A673 (cell line): ENCODE measurements at regions not wholly inside any gene's neighbourhood (a gene's known extent, or its start where the extent isn't known, plus 50 kb on each side); places are given as distances from the start of the nearest gene placed in this dataset.

Source experiments
- BruUV-seq: library from RNA; stranded (reverse); fragments of 400-500 nt; replicated peaks from 2 replicates; lab custom pipeline; 2021; lab: Mats Ljungman, UMichigan
- CTCF ChIA-PET: fragments of 300-600 bp; sonication (Branson Sonifier 250); formaldehyde crosslinking; loops from one replicate; lab custom pipeline; 2022; ENCODE audit warnings: antibody characterized with exemption; lab: Charles Lee
- POLR2A ChIA-PET: fragments of 300-600 bp; sonication (Branson Sonifier 250); formaldehyde crosslinking; loops from one replicate; lab custom pipeline; 2022; ENCODE audit warnings: antibody characterized with exemption; ENCODE audit not compliant: low non-redundant PET; lab: Charles Lee
- DNase-seq: peaks from one replicate; pipeline ENCODE4 v3.0.0-alpha.2; 2015; ENCODE audit warnings: low spot score
- H3K27ac ChIP-seq: fragments of 200-600 bp; sonication (generic); 2 replicates; pipeline ENCODE4 v1.5.1; 2016; ENCODE audit warnings: mixed run types, low read depth, mild to moderate bottlenecking, mixed read lengths, antibody characterized with exemption, low read length; ENCODE audit not compliant: poor library complexity, severe bottlenecking
- H3K27me3 ChIP-seq: fragments of 200-600 bp; sonication (generic); replicated peaks from 2 replicates; pipeline ENCODE4 v1.6.1; 2017; ENCODE audit warnings: mixed run types, low read depth, mild to moderate bottlenecking, mixed read lengths, antibody characterized with exemption, low read length; ENCODE audit not compliant: insufficient read depth, poor library complexity
- H3K36me3 ChIP-seq: fragments of 200-600 bp; sonication (generic); 2 replicates; pipeline ENCODE4 v1.6.1; 2016; ENCODE audit warnings: mixed run types, mild to moderate bottlenecking, mixed read lengths, antibody characterized with exemption, low read length; ENCODE audit not compliant: insufficient read depth, poor library complexity, severe bottlenecking
- H3K4me1 ChIP-seq: fragments of 200-600 bp; sonication (generic); 2 replicates; pipeline ENCODE4 v1.6.1; 2017; ENCODE audit warnings: mixed run types, mild to moderate bottlenecking, mixed read lengths, antibody characterized with exemption, low read length; ENCODE audit not compliant: insufficient read depth, poor library complexity, severe bottlenecking
- H3K4me3 ChIP-seq: fragments of 200-600 bp; sonication (generic); 2 replicates; pipeline ENCODE4 v1.5.1; 2016; ENCODE audit warnings: low read depth, mixed run types, mild to moderate bottlenecking, mixed read lengths, low read length; ENCODE audit not compliant: poor library complexity, severe bottlenecking
- H3K9me3 ChIP-seq: fragments of 200-600 bp; sonication (generic); 2 replicates; pipeline ENCODE4 v1.6.1; 2016; ENCODE audit warnings: mixed run types, low read depth, mild to moderate bottlenecking, mixed read lengths, antibody characterized with exemption, low read length; ENCODE audit not compliant: poor library complexity, severe bottlenecking
- EZH2 ChIP-seq: fragments of 200-600 bp; sonication (generic); IDR thresholded peaks from 2 replicates; pipeline ENCODE4 v1.6.1; 2017; ENCODE audit warnings: borderline replicate concordance, low read depth, mild to moderate bottlenecking, mixed read lengths, antibody characterized with exemption, low read length; ENCODE audit not compliant: poor library complexity, severe bottlenecking
- intact Hi-C: fragments of 100-400 bp; cut with micrococcal nuclease; formaldehyde crosslinking; loops from one replicate; pipeline ENCODE4 v1.10.0; 2022; ENCODE audit not compliant: unreplicated experiment
- TF ChIP-seq, protein P1 (sequence below): fragments of 300-800, 200-600 bp; sonication (generic); conservative IDR thresholded peaks from 2 replicates; pipeline ENCODE4 v1.5.1; 2017; ENCODE audit warnings: low read depth, mild to moderate bottlenecking, antibody characterized with exemption, low read length, moderate library complexity, mixed read lengths

DNA sequence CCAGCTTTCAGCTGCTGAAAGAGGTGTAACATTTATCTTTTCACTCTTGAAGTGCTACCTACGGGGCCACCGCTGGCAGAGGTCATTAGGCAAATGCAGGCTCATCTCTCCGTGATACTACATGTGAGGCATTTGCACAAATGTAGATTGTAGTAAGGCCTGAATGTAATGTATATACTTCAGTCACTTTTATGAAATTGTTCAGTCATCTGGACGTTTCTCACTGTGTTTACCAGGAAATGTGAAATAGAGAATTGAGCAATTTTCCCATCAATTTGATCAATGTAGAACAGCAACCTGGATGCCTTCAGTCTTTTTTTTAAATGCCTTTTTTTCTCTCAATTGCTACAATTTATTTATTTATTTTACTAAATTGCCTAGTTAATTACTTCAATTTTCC, 368.3 kb upstream of the AZI2 start:
- Histone ChIP-seq H3K36me3 (no peaks in the 10 kb centered on the region), H3K27ac (no peak overlapping the region), H3K4me3 (no peak overlapping the region), H3K4me1 (no peaks in the 10 kb centered on the region), H3K9me3 (no peaks in the 10 kb centered on the region), H3K27me3 (no peaks in the 10 kb centered on the region)
- TF ChIP-seq, protein P1, sequence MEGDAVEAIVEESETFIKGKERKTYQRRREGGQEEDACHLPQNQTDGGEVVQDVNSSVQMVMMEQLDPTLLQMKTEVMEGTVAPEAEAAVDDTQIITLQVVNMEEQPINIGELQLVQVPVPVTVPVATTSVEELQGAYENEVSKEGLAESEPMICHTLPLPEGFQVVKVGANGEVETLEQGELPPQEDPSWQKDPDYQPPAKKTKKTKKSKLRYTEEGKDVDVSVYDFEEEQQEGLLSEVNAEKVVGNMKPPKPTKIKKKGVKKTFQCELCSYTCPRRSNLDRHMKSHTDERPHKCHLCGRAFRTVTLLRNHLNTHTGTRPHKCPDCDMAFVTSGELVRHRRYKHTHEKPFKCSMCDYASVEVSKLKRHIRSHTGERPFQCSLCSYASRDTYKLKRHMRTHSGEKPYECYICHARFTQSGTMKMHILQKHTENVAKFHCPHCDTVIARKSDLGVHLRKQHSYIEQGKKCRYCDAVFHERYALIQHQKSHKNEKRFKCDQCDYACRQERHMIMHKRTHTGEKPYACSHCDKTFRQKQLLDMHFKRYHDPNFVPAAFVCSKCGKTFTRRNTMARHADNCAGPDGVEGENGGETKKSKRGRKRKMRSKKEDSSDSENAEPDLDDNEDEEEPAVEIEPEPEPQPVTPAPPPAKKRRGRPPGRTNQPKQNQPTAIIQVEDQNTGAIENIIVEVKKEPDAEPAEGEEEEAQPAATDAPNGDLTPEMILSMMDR, result no peak
- no peak for TF ChIP-seq EZH2
- DNase-seq, result no peak
- BruUV-seq, result no TSS peak
- intact Hi-C loops, result no loop called here
- ChIA-PET POLR2A (no interaction called here), CTCF (no interaction called here)

DNA sequence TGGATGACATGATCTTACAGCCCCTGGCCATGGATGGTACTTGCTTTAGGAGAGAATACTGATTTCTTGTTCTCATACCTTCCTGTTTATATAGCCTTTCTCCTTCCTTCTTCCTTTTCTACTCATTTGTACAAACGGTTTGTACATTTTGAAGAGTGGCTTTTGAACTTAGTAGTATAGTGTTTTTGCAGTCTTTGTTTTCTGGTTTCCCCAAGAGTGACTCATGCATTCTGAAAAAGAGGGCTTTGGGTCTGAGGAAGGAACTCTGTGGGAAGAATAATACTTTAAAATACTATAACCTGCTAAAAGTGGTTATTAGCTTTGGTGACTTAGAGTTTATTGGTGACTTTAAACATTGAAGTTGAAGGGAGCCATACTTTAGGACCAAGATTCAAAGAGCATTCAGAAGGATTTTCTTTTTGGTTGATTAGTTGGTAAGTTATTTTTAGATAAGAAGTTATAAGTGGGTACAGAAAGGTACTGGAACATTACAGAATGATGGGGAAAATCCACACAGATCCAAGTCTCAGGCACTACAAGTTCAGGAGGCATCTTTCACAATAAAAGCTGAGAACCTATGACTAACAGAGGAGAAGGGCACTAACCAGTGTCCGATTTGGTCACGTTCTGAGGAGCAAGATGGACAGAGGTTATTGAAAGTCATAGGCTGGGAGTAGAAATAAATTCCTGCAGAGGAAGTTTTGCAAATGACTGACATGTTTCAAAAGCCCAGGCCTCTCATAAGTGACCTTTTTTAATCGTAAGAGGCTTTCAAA, 369.6 kb upstream of the AZI2 start:
- H3K4me3 ChIP-seq, result no peak overlapping the region
- no peaks in the 10 kb centered on the region for H3K27me3 ChIP-seq
- no peak for DNase-seq
- intact Hi-C loops, result no loop called here
- no peak overlapping the region for H3K27ac ChIP-seq
- TF ChIP-seq EZH2, result no peak
- TF ChIP-seq, protein P1, result no peak
- H3K9me3 ChIP-seq, result no peaks in the 10 kb centered on the region
- no peaks in the 10 kb centered on the region for H3K36me3 ChIP-seq
- ChIA-PET CTCF (no interaction called here), POLR2A (no interaction called here)
- BruUV-seq, result no TSS peak
- no peaks in the 10 kb centered on the region for H3K4me1 ChIP-seq

DNA sequence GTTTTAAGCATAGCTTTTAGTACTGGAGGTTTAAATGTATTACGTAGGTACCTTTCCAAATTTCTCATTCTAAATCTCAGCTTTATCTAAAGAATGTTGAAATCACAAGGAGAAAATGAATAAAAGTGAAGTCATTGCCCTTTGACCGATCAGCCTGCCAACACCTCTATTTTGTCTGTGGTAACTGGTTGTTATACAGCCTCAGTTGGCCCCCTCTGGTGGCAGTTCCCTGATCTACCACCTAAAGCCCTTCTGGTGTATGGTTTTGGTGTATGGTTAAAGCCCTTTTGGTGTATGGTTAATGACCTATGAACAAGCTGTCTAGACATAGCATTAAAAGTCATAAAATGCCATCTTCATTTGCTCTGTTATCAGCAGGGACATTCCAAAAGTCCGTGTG, 378.2 kb upstream of the AZI2 start:
- no TSS peak for BruUV-seq
- no peaks in the 10 kb centered on the region for H3K27me3 ChIP-seq
- no peaks in the 10 kb centered on the region for H3K4me1 ChIP-seq
- no peak overlapping the region for H3K27ac ChIP-seq
- H3K4me3 ChIP-seq, result no peak overlapping the region
- ChIA-PET POLR2A (no interaction called here), CTCF (interaction anchor here (1.9 kb wide), 1 partner anchor 59 kb away, joined by 9 read pairs; no protein-coding TSS in a partner anchor)
- DNase-seq, result peak; percentile 58
- H3K36me3 ChIP-seq, result no peaks in the 10 kb centered on the region
- TF ChIP-seq, protein P1, result peak; percentile 73
- no peak for TF ChIP-seq EZH2
- H3K9me3 ChIP-seq, result no peaks in the 10 kb centered on the region
- intact Hi-C loops, result loop anchor here (2.0 kb wide), 1 partner anchor 250 kb away; no protein-coding TSS in a partner anchor
